Neural progenitor cell (in vitro differentiated cells): ENCODE measurements at regions not wholly inside any gene's neighbourhood (a gene's known extent, or its start where the extent isn't known, plus 50 kb on each side); places are given as distances from the start of the nearest gene placed in this dataset.

Source experiments
- EZH2 ChIP-seq: fragments of 200-600 bp; sonication (generic); IDR thresholded peaks from 2 replicates; pipeline ENCODE4 v1.6.1; 2017; ENCODE audit warnings: antibody characterized with exemption, mild to moderate bottlenecking, moderate library complexity
- TF ChIP-seq, protein P1 (sequence below): fragments of 200-600 bp; sonication (generic); IDR thresholded peaks from 2 replicates; pipeline ENCODE4 v1.5.1; 2017; ENCODE audit warnings: antibody characterized with exemption, mild to moderate bottlenecking

DNA sequence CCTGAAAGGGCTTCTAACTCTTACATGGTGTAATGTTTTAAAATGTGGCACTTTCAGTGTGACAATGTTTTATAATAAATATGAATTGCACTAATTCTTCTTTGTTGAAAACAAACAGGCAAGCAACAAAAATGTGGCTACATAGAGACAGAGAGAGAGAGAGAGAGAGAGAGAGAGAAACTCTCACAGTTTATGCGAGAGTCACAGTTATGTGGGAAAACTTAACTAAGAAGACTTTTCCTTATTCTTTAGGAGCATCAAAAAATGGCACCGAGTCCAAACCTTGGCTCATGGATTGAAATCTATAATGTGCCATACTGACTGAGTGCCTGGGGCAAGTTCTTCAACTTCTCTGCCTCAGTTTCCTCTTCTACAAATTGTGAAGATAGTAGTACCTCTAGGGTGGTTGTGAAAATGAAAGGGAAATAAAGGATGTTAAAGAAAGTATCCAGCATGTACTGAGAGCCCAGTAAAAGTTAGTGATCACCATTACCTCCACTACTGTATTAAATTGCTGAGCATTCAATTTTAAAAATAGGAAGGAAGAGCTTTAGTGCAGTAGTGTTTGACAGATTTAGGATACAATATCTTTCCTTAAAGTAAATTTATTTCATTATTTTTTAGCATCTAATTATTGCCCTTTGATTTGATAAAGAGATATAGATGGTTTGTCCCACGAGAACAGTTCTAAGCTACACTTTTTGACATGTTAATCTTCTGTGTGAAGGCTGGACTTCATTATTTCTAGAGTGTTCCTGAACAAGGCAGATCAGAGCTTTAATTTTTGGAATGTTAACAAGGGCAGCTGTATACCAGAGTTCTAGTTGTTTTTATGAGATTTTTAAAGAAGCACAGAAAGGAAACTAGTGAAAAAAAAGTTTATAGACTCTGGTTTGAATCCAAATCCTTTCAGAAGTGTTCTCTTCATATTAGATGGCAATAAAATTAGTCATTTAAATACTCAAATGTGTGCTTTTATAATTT lies 187.5 kb upstream of the ANK2 start:
- TF ChIP-seq, protein P1, sequence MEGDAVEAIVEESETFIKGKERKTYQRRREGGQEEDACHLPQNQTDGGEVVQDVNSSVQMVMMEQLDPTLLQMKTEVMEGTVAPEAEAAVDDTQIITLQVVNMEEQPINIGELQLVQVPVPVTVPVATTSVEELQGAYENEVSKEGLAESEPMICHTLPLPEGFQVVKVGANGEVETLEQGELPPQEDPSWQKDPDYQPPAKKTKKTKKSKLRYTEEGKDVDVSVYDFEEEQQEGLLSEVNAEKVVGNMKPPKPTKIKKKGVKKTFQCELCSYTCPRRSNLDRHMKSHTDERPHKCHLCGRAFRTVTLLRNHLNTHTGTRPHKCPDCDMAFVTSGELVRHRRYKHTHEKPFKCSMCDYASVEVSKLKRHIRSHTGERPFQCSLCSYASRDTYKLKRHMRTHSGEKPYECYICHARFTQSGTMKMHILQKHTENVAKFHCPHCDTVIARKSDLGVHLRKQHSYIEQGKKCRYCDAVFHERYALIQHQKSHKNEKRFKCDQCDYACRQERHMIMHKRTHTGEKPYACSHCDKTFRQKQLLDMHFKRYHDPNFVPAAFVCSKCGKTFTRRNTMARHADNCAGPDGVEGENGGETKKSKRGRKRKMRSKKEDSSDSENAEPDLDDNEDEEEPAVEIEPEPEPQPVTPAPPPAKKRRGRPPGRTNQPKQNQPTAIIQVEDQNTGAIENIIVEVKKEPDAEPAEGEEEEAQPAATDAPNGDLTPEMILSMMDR, result no peak
- no peak for TF ChIP-seq EZH2
